ENCODE measurements at regions not wholly inside any gene's neighbourhood (a gene's known extent, or its start where the extent isn't known, plus 50 kb on each side); places are given as distances from the start of the nearest gene placed in this dataset.

- TF ChIP-seq EZH2 (IDR thresholded peaks at IDR 0.05; ENCODE audit: borderline replicate concordance): no peak
- TF ChIP-seq, protein P1, sequence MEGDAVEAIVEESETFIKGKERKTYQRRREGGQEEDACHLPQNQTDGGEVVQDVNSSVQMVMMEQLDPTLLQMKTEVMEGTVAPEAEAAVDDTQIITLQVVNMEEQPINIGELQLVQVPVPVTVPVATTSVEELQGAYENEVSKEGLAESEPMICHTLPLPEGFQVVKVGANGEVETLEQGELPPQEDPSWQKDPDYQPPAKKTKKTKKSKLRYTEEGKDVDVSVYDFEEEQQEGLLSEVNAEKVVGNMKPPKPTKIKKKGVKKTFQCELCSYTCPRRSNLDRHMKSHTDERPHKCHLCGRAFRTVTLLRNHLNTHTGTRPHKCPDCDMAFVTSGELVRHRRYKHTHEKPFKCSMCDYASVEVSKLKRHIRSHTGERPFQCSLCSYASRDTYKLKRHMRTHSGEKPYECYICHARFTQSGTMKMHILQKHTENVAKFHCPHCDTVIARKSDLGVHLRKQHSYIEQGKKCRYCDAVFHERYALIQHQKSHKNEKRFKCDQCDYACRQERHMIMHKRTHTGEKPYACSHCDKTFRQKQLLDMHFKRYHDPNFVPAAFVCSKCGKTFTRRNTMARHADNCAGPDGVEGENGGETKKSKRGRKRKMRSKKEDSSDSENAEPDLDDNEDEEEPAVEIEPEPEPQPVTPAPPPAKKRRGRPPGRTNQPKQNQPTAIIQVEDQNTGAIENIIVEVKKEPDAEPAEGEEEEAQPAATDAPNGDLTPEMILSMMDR (IDR thresholded peaks at IDR 0.05; ENCODE audit: poor library complexity): no peak
- TF ChIP-seq EZH2phosphoT487 (IDR thresholded peaks at IDR 0.05; ENCODE audit: low read depth, severe bottlenecking, unreplicated experiment): no peak
Observed at GRCh38 chr12:116368196-116369194, 91.0 kb upstream of the MED13L start.

All from hepatocyte (in vitro differentiated cells).